Activated T-cell treated with anti-CD3 and anti-CD28 coated beads, Interleukin-2, amount 50 U/mL, for 24 hours (primary cell): ENCODE measurements at regions not wholly inside any gene's neighbourhood (a gene's known extent, or its start where the extent isn't known, plus 50 kb on each side); places are given as distances from the start of the nearest gene placed in this dataset.
"Not testable (repeated sequence)": the region's sequence is repeated elsewhere in the genome, so short reads cannot be mapped to it uniquely, and the experiment has no call there.

ENCODE experiments used
- DNase-seq: peaks from one replicate; pipeline ENCODE4 v3.0.0-alpha.2; 2020
- H3K27ac Mint-ChIP-seq: 2 replicates; pipeline ENCODE4 v1.8.0; 2020; ENCODE audit warnings: mild to moderate bottlenecking, mixed read lengths
- H3K27me3 Mint-ChIP-seq: 2 replicates; pipeline ENCODE4 v1.8.0; 2020; ENCODE audit warnings: mixed read lengths
- H3K36me3 Mint-ChIP-seq: 2 replicates; pipeline ENCODE4 v1.8.0; 2020; ENCODE audit warnings: low read depth, mixed read lengths
- H3K4me1 Mint-ChIP-seq: 2 replicates; pipeline ENCODE4 v1.8.0; 2020; ENCODE audit warnings: low read depth, mixed read lengths
- H3K4me3 Mint-ChIP-seq: 2 replicates; pipeline ENCODE4 v1.8.0; 2020; ENCODE audit warnings: mild to moderate bottlenecking, moderate library complexity, mixed read lengths
- H3K9me3 Mint-ChIP-seq: 2 replicates; pipeline ENCODE4 v1.8.0; 2020; ENCODE audit warnings: mixed read lengths

- H3K4me3 Mint-ChIP-seq: no peak overlapping the region
- no peak overlapping the region for H3K27ac Mint-ChIP-seq
- H3K36me3 Mint-ChIP-seq: no peaks in the 10 kb centered on the region
- peaks cover 3% of the 10 kb centered on the region for H3K27me3 Mint-ChIP-seq
- peaks cover 4% of the 10 kb centered on the region for H3K4me1 Mint-ChIP-seq
- DNase-seq: no peak
- H3K9me3 Mint-ChIP-seq: no peaks in the 10 kb centered on the region
Observed at GRCh38 chr6:144922120-144922722, 637.1 kb downstream of the UTRN start.

GRCh38 chr6:144922771-144923490 is 637.8 kb downstream of the UTRN start:
- not testable (repeated sequence) for DNase-seq, H3K27me3 Mint-ChIP-seq, H3K4me3 Mint-ChIP-seq, H3K4me1 Mint-ChIP-seq, H3K27ac Mint-ChIP-seq, H3K9me3 Mint-ChIP-seq, H3K36me3 Mint-ChIP-seq

GRCh38 chr6:144923491-144923787 is 638.3 kb downstream of the UTRN start:
- not testable (repeated sequence) for H3K27me3 Mint-ChIP-seq, H3K27ac Mint-ChIP-seq, H3K4me1 Mint-ChIP-seq, DNase-seq, H3K36me3 Mint-ChIP-seq, H3K9me3 Mint-ChIP-seq, H3K4me3 Mint-ChIP-seq

GRCh38 chr6:144928847-144929246 is 643.7 kb downstream of the UTRN start:
- H3K4me3 Mint-ChIP-seq: no peak overlapping the region
- no peaks in the 10 kb centered on the region for H3K36me3 Mint-ChIP-seq
- H3K27me3 Mint-ChIP-seq: no peaks in the 10 kb centered on the region
- DNase-seq: no peak
- H3K4me1 Mint-ChIP-seq: peaks cover 1% of the 10 kb centered on the region
- H3K9me3 Mint-ChIP-seq: no peaks in the 10 kb centered on the region
- H3K27ac Mint-ChIP-seq: no peak overlapping the region

GRCh38 chr6:144929262-144929661 is 644.1 kb downstream of the UTRN start:
- H3K27ac Mint-ChIP-seq: no peak overlapping the region
- H3K27me3 Mint-ChIP-seq: no peaks in the 10 kb centered on the region
- no peak for DNase-seq
- H3K4me1 Mint-ChIP-seq: peaks cover 1% of the 10 kb centered on the region
- no peak overlapping the region for H3K4me3 Mint-ChIP-seq
- H3K36me3 Mint-ChIP-seq: no peaks in the 10 kb centered on the region
- H3K9me3 Mint-ChIP-seq: no peaks in the 10 kb centered on the region

- H3K27ac Mint-ChIP-seq: no peak overlapping the region
- peaks cover 1% of the 10 kb centered on the region for H3K4me1 Mint-ChIP-seq
- no peaks in the 10 kb centered on the region for H3K36me3 Mint-ChIP-seq
- peaks cover 3% of the 10 kb centered on the region for H3K27me3 Mint-ChIP-seq
- no peak for DNase-seq
- H3K4me3 Mint-ChIP-seq: no peak overlapping the region
- H3K9me3 Mint-ChIP-seq: no peaks in the 10 kb centered on the region
Observed at GRCh38 chr6:144931172-144932035, 646.3 kb downstream of the UTRN start.

- H3K4me1 Mint-ChIP-seq: peaks cover 1% of the 10 kb centered on the region
- no peak overlapping the region for H3K4me3 Mint-ChIP-seq
- H3K36me3 Mint-ChIP-seq: no peaks in the 10 kb centered on the region
- H3K27ac Mint-ChIP-seq: no peak overlapping the region
- H3K27me3 Mint-ChIP-seq: peaks cover 3% of the 10 kb centered on the region
- no peak for DNase-seq
- no peaks in the 10 kb centered on the region for H3K9me3 Mint-ChIP-seq
Observed at GRCh38 chr6:144932621-144933020, 647.5 kb downstream of the UTRN start.

GRCh38 chr6:144935181-144935580 is 650.0 kb downstream of the UTRN start:
- Mint-ChIP-seq H3K27ac (no peak overlapping the region), H3K4me3 (no peak overlapping the region), H3K9me3 (no peaks in the 10 kb centered on the region), H3K4me1 (peaks cover 1% of the 10 kb centered on the region), H3K36me3 (no peaks in the 10 kb centered on the region), H3K27me3 (peaks cover 3% of the 10 kb centered on the region)
- DNase-seq: no peak

GRCh38 chr6:144935661-144936060 is 650.5 kb downstream of the UTRN start:
- Mint-ChIP-seq H3K27ac (no peak overlapping the region), H3K4me3 (no peak overlapping the region), H3K27me3 (peaks cover 3% of the 10 kb centered on the region), H3K36me3 (no peaks in the 10 kb centered on the region), H3K9me3 (no peaks in the 10 kb centered on the region), H3K4me1 (peaks cover 1% of the 10 kb centered on the region)
- DNase-seq: no peak

- Mint-ChIP-seq H3K4me3 (no peak overlapping the region), H3K27me3 (peaks cover 3% of the 10 kb centered on the region), H3K36me3 (no peaks in the 10 kb centered on the region), H3K27ac (no peak overlapping the region), H3K4me1 (no peaks in the 10 kb centered on the region), H3K9me3 (no peaks in the 10 kb centered on the region)
- DNase-seq: no peak
Observed at GRCh38 chr6:144936764-144937163, 651.6 kb downstream of the UTRN start.

GRCh38 chr6:144939921-144940320 is 654.8 kb downstream of the UTRN start:
- no peak overlapping the region for H3K27ac Mint-ChIP-seq
- no peaks in the 10 kb centered on the region for H3K36me3 Mint-ChIP-seq

GRCh38 chr6:144944106-144944505 is 659.0 kb downstream of the UTRN start:
- H3K4me1 Mint-ChIP-seq: no peaks in the 10 kb centered on the region
- no peaks in the 10 kb centered on the region for H3K36me3 Mint-ChIP-seq
- no peaks in the 10 kb centered on the region for H3K9me3 Mint-ChIP-seq
- H3K4me3 Mint-ChIP-seq: no peak overlapping the region
- peaks cover 4% of the 10 kb centered on the region for H3K27me3 Mint-ChIP-seq
- DNase-seq: no peak
- H3K27ac Mint-ChIP-seq: no peak overlapping the region

More at GRCh38 chr6:144939921-144940320, 654.8 kb downstream of the UTRN start:
- Mint-ChIP-seq H3K4me3 (no peak overlapping the region), H3K9me3 (no peaks in the 10 kb centered on the region), H3K27me3 (peaks cover 2% of the 10 kb centered on the region), H3K4me1 (no peaks in the 10 kb centered on the region)
- no peak for DNase-seq

- Mint-ChIP-seq H3K9me3 (no peaks in the 10 kb centered on the region), H3K4me3 (no peak overlapping the region), H3K27ac (no peak overlapping the region), H3K4me1 (no peaks in the 10 kb centered on the region), H3K36me3 (no peaks in the 10 kb centered on the region), H3K27me3 (peaks cover 4% of the 10 kb centered on the region)
- no peak for DNase-seq
Observed at GRCh38 chr6:144947398-144947976, 662.4 kb downstream of the UTRN start.

GRCh38 chr6:144951730-144952437 is 666.7 kb downstream of the UTRN start:
- H3K4me3 Mint-ChIP-seq: no peak overlapping the region
- no peaks in the 10 kb centered on the region for H3K27me3 Mint-ChIP-seq
- DNase-seq: no peak
- no peaks in the 10 kb centered on the region for H3K4me1 Mint-ChIP-seq
- no peaks in the 10 kb centered on the region for H3K36me3 Mint-ChIP-seq
- H3K9me3 Mint-ChIP-seq: no peaks in the 10 kb centered on the region
- no peak overlapping the region for H3K27ac Mint-ChIP-seq
